Body of pancreas (tissue), 4 donors: ENCODE measurements at regions not wholly inside any gene's neighbourhood (a gene's known extent, or its start where the extent isn't known, plus 50 kb on each side); places are given as distances from the start of the nearest gene placed in this dataset.

Experiments
- ATAC-seq: fragments of 150-250 bp; one replicate; pipeline ENCODE4 v1.9.1; 2016
- DNase-seq, 4 donors: peaks; one replicate each; pipeline ENCODE4 v3.0.0-alpha.2; 2019
- H3K27ac ChIP-seq, 4 donors: fragments of 200-600 bp; sonication (generic); 1 replicate in 3 of 4; 2 replicates in 1 of 4; pipeline versions ENCODE4 v1.5.1 to v1.6.1; 2016 to 2019; ENCODE audit warnings: mild to moderate bottlenecking in 1 of 4, mixed read lengths in 1 of 4, moderate library complexity in 1 of 4
- H3K27me3 ChIP-seq, 2 donors: fragments of 200-600 bp; sonication (generic); one replicate each; pipeline ENCODE4 v1.6.0; 2016; ENCODE audit warnings: mild to moderate bottlenecking in 1 of 2
- H3K36me3 ChIP-seq, 2 donors: fragments of 200-600 bp; sonication (generic); replicated peaks in 1 of 2; 2 replicates each; pipeline ENCODE4 v1.5.1; 2016; ENCODE audit warnings: low read depth in 2 of 2; ENCODE audit not compliant: insufficient read depth in 1 of 2
- H3K4me1 ChIP-seq: fragments of 200-600 bp; sonication (generic); one replicate; pipeline ENCODE4 v1.6.0; 2016
- H3K4me3 ChIP-seq, 2 donors: fragments of 200-600 bp; sonication (generic); 1 replicate in 1 of 2; 2 replicates in 1 of 2; pipeline ENCODE4 v1.5.1; 2016 to 2019
- H3K9me3 ChIP-seq, 3 donors: fragments of 200-600 bp; sonication (generic); 1 replicate in 2 of 3; 2 replicates in 1 of 3; pipeline ENCODE4 v1.5.1; 2016
- POLR2A ChIP-seq, 3 donors: fragments of 450-650 bp; IDR thresholded peaks; one replicate each; pipeline ENCODE4 v1.6.1; 2016; ENCODE audit warnings: antibody characterized with exemption in 3 of 3, mild to moderate bottlenecking in 2 of 3
- WGBS, 2 donors: methylation state at CpG; one replicate each; pipeline ENCODE4 v1.1.5; 2017; 5-methylcytosine and 5-hydroxymethylcytosine counted together
- intact Hi-C: fragments of 100-400 bp; cut with DNase I; formaldehyde crosslinking; loops from one replicate; pipeline ENCODE4 v1.15.1; 2023
- TF ChIP-seq, protein P1 (sequence below), 7 experiments: fragments of 450-650 bp in 4 of 7; fragments of 200-600 bp in 3 of 7; sonication (generic) in 3 of 7; IDR thresholded peaks; one replicate each; pipeline ENCODE4 v1.5.1; 2016 to 2019; ENCODE audit warnings: antibody characterized with exemption in 7 of 7

DNA sequence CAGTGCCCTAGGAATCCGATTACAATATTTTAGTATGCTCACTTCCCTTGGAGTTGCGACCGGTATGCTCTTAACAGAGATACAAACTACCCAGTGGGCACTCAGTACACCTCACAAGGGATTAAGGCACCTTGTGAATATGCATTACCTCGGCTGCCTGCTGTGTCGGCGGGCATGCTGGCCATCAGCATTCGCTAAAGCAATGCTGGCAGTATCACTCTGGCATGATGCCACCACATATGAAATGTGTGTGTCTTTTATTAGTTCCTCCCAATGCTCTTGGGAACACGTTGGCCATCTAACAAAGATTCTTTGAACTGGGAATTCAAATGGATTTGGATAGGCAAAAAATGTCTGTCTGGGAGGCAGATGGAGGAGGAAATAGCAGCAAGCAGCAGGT is 67.4 kb upstream of the FOXB1 start:
- ATAC-seq (no peak), DNase-seq (no peak)
- TF ChIP-seq, protein P1, sequence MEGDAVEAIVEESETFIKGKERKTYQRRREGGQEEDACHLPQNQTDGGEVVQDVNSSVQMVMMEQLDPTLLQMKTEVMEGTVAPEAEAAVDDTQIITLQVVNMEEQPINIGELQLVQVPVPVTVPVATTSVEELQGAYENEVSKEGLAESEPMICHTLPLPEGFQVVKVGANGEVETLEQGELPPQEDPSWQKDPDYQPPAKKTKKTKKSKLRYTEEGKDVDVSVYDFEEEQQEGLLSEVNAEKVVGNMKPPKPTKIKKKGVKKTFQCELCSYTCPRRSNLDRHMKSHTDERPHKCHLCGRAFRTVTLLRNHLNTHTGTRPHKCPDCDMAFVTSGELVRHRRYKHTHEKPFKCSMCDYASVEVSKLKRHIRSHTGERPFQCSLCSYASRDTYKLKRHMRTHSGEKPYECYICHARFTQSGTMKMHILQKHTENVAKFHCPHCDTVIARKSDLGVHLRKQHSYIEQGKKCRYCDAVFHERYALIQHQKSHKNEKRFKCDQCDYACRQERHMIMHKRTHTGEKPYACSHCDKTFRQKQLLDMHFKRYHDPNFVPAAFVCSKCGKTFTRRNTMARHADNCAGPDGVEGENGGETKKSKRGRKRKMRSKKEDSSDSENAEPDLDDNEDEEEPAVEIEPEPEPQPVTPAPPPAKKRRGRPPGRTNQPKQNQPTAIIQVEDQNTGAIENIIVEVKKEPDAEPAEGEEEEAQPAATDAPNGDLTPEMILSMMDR (IDR thresholded peaks at IDR 0.05): no peak
- no peak for TF ChIP-seq POLR2A (IDR thresholded peaks at IDR 0.05)
- Histone ChIP-seq H3K27ac (no peak overlapping the region), H3K4me3 (no peak overlapping the region), H3K9me3 (no peaks in the 10 kb centered on the region), H3K36me3 (no peaks in the 10 kb centered on the region), H3K27me3 (no peaks in the 10 kb centered on the region), H3K4me1 (no peaks in the 10 kb centered on the region)
- WGBS, 2 donors: 38 to 45% methylated on average over 8 of the region's 8 CpGs
- intact Hi-C loops: no loop called here

DNA sequence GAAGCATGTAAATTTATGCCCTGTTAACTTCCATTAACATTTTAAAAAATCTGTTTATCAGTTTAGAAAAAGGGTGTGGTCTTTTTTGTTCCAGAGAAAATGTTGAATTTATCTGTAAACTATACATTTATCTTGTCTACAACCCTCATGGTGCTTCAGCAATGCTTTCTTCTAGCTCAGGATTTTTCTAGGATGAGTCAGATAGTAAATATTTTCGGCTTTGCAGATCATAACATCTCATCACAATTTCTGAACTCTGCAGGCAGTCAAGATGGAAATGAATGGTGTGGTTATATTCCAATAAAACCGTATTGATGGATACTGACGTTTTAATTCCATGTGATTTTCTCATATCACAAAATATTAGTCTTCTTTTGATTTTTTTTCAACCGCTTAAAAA is 70.5 kb upstream of the FOXB1 start:
- 59 to 60% methylated on average over 4 of the region's 4 CpGs for WGBS, 2 donors
- TF ChIP-seq, protein P1 (IDR thresholded peaks at IDR 0.05): no peak
- TF ChIP-seq POLR2A (IDR thresholded peaks at IDR 0.05): no peak
- no peak for DNase-seq

DNA sequence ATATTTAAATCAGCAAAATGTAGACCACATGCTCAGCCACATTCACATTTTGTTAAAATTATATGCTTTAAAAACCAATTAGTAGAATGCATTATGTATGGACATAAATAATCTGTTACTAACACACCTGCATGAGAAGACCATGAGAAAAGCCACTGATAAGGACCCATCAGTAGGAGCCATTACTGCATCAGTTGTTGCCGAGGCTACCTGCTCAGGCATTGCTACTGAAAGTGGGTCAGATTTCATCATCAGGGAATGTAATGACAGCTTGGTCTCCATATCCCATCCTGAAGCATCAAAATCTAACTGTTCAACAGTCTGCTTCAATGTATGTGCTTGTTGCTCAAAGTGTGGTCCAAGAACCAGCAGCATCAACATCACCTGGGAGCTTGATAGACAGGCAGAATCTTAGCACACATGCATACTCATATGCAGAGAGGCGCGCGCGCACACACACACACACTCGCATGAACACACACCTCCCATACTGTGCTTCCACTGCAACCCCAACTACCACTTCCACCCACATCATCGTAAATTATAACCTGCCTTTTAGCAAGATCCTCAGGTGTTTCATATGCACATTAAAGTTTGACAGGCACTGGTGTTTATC is 72.4 kb upstream of the FOXB1 start:
- no peaks in the 10 kb centered on the region for H3K36me3 ChIP-seq
- TF ChIP-seq, protein P1 (IDR thresholded peaks at IDR 0.05): no peak
- no peak for TF ChIP-seq POLR2A (IDR thresholded peaks at IDR 0.05)
- ATAC-seq (no peak), DNase-seq (no peak)
- H3K27me3 ChIP-seq: no peaks in the 10 kb centered on the region
- WGBS, 2 donors: 75 to 83% methylated on average over 7 of the region's 7 CpGs
- intact Hi-C loops: no loop called here
- no peak overlapping the region for H3K27ac ChIP-seq
- no peak overlapping the region for H3K4me3 ChIP-seq
- H3K9me3 ChIP-seq: no peaks in the 10 kb centered on the region
- no peaks in the 10 kb centered on the region for H3K4me1 ChIP-seq

More for the DNA sequence above, 70.5 kb upstream of the FOXB1 start:
- Histone ChIP-seq H3K4me1 (no peaks in the 10 kb centered on the region), H3K36me3 (no peaks in the 10 kb centered on the region), H3K4me3 (no peak overlapping the region), H3K9me3 (no peaks in the 10 kb centered on the region), H3K27ac (no peak overlapping the region), H3K27me3 (no peaks in the 10 kb centered on the region)
- intact Hi-C loops: no loop called here
- no peak for ATAC-seq

DNA sequence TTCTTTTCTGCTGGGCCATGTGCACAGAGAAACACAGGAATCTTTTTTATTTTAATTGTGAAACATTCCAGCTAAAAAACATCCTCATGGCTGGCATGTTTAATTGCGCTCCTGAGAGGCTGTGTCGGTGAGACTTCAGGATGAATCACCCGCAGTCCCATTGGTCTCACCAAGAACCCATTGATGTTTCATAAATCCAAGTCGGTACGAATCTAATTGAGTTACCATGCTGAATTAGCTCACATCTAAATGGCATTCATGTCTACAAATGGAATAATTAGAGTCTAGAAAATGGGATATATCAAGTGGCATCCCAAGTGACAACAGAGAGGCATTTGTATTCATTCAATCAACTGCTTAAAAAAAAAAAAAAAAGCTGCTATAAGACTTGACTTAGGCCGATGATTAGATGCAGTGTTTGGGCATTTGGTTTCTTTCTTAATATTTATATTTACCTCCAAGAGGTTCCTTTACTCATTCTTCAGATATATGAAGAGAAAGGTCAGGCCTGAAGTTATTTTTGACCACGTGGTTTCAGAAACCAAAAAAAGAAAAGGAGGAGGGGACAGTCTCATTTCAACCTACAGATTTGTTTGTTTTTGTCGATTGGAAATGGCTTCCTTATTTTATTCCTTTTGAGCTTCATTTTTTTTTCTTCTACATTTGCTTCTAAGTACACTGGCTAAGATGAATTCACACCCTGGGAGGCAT is 79.1 kb upstream of the FOXB1 start:
- H3K27ac ChIP-seq: no peak overlapping the region
- no peaks in the 10 kb centered on the region for H3K4me1 ChIP-seq
- no peaks in the 10 kb centered on the region for H3K9me3 ChIP-seq
- DNase-seq: no peak
- intact Hi-C loops: no loop called here
- H3K27me3 ChIP-seq: no peaks in the 10 kb centered on the region
- no peak for TF ChIP-seq POLR2A (IDR thresholded peaks at IDR 0.05)
- TF ChIP-seq, protein P1 (IDR thresholded peaks at IDR 0.05): no peak
- WGBS, 2 donors: 69 to 70% methylated on average over 8 of the region's 8 CpGs
- H3K4me3 ChIP-seq: no peak overlapping the region
- ATAC-seq: no peak
- no peaks in the 10 kb centered on the region for H3K36me3 ChIP-seq

DNA sequence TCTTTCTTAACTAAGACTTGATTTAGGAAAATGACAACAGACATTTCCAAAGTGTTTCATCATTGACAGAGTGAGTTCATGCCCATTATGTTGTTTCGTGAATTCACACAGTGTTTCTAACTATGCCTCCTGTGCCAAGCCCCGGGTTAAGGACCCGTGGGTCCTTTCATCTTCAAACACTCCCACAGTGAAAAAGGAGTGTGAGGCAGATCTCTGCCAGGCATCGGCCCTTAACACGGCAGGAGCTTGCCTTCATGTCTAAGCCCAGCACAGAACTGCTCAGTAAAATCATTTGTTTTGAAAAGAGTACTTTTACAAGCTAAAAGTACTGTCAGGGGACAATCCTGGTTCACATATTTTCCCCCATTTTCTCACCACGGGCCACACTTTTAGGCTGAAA is 80.0 kb upstream of the FOXB1 start:
- DNase-seq: no peak
- Histone ChIP-seq H3K27ac (no peak overlapping the region), H3K27me3 (no peaks in the 10 kb centered on the region), H3K4me1 (no peaks in the 10 kb centered on the region), H3K4me3 (no peak overlapping the region), H3K36me3 (no peaks in the 10 kb centered on the region), H3K9me3 (no peaks in the 10 kb centered on the region)
- WGBS, 2 donors: 60 to 65% methylated on average over 6 of the region's 6 CpGs
- intact Hi-C loops: no loop called here
- no peak for ATAC-seq
- TF ChIP-seq, protein P1 (IDR thresholded peaks at IDR 0.05): no peak
- no peak for TF ChIP-seq POLR2A (IDR thresholded peaks at IDR 0.05)
